ENCODE measurements at regions not wholly inside any gene's neighbourhood (a gene's known extent, or its start where the extent isn't known, plus 50 kb on each side); places are given as distances from the start of the nearest gene placed in this dataset.
"Not testable (repeated sequence)": the region's sequence is repeated elsewhere in the genome, so short reads cannot be mapped to it uniquely, and the experiment has no call there.

DNA sequence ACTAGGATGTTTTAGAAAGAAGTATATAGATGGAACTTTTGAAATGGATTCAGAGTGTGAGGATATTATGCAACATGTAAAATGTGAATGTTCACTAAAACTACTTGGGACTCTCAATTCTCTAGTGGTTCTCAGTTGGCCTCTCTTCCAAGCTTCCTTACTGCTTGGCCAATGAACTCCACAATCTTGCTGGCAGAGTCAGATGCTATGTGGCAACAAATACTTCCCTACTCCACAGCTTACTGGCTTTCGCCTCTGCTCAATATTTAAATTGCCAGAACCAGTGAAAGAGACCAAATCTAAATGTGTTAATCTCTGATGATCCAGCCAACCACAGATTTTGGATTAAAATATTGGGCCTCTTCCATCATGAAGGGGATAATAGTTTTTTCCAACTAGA is 138.4 kb downstream of the HTR1B start:
- no peak for DNase-seq (ENCODE audit: low spot score)

DNA sequence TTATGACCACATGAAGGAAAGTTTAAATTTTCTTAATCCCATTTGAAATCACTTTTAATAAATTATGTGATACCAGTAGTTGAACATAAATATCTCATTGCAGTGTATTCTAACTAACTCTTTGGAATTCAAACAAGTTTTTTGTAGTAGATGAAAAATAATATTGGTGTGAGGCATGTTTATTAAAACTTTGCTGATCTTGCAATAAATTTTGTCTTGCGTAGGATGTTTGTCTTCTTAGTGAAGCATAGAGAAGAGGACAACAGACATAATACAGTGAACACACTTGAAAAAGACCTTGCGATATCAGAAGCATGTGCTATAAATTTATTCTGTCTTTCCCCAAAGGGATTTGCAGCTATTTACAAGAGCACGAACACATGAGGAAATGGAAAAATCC is 140.7 kb downstream of the HTR1B start:
- no peak for DNase-seq (ENCODE audit: low spot score)

DNA sequence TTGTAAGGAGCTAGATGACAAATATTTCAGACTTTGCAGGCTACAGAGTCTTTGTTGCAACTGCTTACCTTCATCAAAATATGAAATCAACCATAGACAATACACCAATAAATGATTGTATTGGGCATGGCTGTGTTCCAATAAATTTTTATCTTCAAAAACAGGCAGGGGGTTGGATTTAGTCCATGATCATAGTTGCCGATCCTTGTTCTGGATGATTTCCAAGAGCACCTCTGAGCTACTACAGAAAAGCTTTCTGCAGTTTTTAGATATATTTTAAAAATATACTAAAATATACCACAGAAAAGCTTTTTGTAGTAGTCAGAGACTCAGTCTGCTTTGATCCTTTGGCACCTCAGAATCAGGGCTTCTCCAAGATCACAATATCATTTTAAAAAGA is 145.0 kb downstream of the HTR1B start:
- no peak for DNase-seq (ENCODE audit: low spot score)

DNA sequence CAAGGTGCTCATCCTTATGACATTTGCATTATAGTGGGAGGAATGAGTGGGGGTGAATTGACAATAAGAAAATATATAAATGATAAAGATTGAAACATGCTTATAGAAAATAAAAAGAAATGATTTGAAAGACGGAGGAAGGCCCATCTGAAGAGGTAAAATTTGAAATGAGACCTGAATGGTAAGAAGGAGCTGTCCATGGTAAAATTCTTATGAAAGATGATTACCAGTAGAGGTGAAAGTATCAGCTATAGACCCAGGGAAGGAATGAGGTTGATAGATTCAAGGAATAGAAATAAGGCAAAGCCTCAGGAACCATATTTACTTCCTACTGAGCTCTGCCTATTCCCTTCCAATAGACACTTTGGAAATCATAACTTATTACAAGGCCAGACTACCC is 149.7 kb downstream of the HTR1B start:
- DNase-seq (ENCODE audit: low spot score), result no peak

DNA sequence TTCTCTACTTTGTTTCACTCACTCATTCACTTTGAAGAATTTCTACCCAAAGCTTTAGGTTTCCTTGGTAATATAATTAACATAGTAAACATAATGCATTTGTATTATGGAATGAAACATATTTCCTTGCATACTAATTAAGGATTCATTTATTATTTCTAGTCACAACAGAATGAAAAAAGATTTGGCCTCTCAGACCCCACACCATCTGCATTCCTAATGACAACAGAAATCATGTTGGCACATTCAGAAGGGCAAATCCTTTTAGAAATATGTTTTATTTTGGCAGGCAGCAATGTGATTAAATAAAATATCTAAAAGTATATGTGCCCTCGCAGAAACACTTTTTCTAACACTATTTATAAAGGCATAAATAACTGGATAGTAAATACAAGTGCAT is 163.4 kb downstream of the HTR1B start:
- no peak for DNase-seq (ENCODE audit: low spot score)

DNA sequence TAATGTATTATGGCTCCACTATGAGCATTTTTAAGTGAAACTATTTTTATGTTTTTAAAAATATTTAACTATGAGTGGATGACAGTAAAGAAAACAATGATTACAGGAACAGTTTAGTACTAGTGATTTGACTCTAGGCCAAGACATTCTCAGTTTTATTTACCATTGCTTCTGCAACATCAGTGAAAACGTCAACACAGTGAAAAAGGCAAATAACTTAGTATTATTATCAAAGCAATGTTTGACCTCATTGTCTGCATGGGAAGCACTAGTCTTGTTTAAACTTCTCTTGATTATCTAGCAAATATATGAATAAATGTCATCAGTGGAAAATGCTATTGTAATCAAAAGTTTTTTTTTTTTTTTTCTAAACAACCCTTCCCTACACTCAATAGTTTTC is 165.0 kb downstream of the HTR1B start:
- DNase-seq (ENCODE audit: low spot score), result no peak

DNA sequence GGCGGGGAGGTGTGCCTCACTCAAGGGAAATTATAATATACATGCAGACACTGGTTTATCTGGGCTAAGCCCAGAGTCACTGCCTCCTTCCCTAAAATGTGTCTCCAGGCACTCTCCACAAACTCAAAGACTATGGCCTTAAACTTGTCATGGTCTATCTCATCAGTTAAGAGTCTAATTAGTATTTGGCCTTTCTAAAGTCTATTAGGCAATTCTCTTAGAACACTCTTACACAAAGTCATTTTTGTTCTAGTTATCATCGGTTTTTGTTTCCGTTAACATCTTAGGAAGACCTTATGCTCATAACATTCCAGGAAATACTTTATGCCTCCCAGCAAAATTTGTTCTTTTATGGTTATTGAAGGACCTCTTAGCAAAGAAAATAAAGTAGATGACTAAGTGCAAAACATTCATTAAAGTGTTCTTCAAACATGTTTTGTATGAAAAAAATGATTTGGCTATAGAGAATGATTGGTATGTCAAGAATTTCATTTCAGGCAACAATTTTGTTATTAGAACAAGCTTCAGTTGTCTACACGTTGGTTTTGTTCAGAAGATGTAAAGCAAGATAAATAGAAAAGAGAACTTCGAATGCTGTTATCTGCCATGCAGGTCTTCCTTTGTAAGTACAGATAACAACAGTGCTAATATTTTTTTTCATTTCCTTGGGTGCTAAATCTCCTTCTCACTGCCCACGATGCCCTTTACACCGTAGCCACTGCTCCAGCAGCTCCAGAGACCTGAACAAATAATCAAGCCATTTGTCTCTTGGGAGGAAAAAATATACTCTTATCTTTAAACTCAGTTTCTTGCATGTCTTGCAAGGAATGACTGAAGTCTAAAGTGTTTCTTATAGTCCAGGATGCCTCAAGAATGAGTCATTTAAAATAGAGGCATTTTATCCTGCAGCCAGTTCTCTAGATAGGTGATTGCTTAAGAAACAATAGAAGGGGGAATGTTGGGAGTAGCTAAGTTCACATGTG is 170.4 kb downstream of the HTR1B start:
- peak; percentile 25 for DNase-seq (ENCODE audit: low spot score)

DNA sequence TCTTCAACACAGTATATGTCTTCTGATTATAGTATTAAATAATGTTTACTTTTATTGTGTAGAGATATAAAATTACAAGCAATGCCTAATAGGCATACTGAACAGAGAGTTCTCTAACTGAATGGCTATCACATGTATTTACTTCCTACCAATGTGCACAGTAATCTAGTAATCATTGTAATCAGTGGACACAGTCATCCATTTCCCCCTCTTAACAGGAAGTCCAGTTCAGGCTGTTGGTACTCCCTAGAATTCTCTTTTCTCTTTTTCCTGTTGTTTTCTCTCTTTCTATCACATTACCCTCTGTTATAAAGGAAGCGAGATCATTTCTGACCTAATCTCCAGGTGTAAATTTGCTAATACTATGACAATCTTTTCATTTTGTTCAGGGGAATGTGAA is 172.5 kb downstream of the HTR1B start:
- no peak for DNase-seq (ENCODE audit: low spot score)

DNA sequence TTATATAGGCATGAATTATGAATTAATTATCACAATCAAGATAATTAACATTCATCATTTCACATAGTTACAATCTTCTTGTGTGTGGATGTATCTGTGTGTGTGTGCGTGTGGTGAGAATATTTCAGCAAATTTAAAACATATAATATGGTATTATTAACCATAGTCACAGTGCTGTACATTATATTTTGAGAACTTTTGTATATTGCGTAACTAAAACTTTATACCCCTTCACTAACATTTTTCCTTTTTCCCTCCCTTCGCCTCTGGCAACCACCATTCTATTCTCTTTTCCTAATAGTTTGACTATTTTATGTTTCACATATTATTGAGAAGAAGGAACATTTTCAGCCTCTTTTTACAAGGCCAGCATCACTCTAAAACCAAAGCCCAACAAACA is 176.8 kb downstream of the HTR1B start:
- DNase-seq (ENCODE audit: low spot score), result no peak

DNA sequence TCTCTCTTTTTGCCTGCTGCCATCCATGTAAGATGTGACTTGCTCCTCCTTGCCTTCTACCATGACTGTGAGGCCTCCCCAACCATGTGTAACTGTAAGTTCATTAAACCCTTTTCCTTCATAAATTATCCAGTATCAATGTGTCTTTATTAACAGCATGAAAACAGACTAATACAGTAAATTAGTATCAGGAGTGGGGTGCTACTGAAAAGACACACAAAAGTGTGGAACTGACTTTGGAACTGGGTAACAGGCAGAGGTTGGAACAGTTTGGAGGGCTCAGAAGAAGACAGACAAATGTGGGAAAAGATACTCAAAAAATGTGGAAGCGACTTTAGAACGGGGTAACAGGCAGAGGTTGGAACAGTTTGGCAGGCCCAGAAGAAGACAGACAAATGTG is 189.4 kb downstream of the HTR1B start:
- DNase-seq (ENCODE audit: low spot score), result no peak

DNA sequence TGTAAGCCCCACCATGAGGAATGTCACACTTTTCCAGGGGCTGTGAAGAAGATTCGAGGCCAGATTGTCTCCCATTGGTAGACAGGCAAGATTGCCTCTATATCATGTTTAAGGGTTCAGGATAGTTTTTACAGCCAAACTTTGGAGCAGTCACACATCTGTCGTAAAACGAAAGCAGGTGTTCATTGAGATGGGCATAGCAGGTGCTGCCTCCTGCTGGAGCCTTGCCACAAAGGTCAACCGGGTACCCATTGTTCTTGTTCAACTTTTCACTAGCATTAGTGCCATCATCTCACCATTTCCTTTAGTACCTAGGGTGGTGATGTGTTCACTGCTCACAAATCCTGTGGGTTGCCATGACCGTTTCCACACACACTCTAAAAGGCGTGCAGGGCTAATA is 198.3 kb downstream of the HTR1B start:
- DNase-seq (ENCODE audit: low spot score), result no peak

DNA sequence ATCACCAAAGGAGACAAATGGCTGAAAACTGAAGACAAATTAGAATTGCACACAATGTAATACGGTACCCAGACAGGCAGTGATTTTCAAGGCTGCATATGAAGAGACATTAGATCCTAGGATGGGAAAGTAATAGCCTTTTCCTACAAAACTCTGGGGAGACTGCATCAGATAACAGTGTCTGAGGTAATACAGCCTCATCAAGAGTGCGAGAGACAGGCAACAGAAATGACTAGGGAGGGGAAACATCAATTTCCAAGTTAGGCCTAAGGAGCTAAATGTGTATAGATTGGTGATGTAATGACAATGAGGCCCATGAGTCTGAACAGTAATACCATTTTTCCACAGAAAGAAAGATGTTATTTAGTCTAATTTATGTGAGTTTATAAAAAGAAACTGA is 200.3 kb downstream of the HTR1B start:
- no peak for DNase-seq (ENCODE audit: low spot score)

DNA sequence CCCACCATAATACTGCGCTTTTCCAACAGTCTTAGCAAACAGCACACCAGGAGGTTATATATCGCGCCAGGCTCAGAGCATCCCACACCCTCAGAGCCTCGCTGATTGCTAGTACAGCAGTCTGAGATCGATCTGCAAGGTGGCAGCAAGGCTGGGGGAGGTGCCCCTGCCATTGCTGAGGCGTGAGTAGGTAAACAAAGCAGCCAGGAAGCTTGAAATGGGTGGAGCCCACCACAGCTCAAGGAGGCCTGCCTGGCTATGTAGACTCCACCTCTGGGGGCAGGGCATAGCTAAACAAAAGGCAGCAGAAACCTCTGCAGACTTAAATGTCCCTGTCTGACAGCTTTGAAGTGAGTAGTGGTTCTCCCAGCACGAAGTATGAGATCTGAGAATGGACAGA is 211.5 kb downstream of the HTR1B start:
- not testable (repeated sequence) for DNase-seq (ENCODE audit: low spot score)

DNA sequence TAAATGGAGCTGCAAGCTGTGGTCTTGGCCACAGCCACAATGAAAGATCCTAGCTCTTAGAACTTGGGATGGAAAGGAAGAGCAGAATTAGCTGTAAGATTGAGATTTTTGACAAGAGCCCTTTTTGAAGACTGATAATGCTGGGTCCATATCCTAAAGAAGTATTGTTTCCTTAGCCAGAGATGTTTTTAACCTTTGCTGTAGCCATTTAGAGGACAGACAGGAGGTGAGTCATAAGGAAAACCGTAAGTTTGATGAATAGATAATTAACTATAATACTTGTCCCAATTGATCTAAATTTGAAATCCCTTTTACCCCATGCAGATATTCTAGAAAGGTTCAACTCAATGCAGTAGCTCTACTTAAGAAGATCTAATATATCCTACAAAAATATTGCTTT is 213.7 kb downstream of the HTR1B start:
- DNase-seq (ENCODE audit: low spot score), result no peak

DNA sequence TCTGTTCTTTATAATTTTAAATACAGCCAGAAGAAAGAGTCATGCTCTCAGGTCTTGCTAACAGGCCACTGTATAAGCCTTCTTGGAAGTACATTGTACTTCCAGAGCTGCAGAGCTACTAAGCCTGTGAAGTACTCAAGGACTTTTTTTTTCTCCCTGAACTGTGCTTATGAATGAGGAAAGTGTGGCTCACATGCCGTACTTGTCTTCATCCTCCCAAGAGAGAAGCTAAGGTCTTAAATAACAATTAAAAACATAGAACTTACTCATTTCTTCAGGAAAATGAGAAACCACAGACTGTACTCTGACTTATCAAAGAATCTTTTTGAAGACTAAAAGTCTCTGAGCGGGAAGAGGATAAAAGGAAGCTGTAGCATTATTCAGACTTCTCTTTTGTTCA is 218.3 kb downstream of the HTR1B start:
- DNase-seq (ENCODE audit: low spot score), result no peak

DNA sequence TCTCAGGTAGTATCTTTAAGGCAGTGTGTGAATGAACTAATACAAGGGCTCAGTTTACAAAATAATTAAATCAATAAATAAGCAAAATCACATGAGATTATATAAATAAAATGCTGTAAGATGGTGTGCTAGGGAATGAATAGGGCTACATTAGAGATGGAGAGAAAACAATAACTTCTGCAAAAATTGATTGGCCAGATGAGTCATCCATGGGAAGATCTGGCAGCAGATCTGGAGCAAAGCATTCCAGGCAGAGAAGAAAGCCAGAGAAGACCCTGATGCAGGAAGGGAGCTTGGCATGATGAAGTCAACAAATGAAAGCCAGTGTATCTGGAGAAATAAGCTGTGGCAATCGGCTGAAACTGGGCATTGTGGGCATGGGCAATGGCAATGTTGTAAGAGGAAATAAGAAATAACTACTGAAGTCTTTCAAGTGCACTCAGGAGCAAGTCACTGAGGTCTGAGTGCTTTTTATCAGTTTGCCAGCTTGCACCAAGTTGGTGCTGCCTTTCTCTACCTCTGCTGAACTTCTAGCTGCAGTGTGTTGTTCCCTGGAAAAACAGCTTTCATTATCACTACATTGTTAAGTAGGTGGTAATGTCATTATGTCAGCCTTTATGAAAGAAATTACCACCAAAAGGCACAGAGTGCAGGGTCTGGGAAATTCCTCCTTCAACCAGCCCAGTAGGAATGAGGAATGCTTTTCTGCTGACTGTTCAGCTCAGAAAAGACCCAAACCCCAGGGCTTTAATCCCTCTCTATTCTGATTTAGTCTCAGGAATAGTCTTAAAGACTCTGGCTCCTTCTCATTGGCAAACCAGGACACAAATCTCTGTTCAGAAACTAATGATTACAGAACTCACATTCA is 231.6 kb downstream of the HTR1B start:
- DNase-seq (ENCODE audit: low spot score), result no peak

DNA sequence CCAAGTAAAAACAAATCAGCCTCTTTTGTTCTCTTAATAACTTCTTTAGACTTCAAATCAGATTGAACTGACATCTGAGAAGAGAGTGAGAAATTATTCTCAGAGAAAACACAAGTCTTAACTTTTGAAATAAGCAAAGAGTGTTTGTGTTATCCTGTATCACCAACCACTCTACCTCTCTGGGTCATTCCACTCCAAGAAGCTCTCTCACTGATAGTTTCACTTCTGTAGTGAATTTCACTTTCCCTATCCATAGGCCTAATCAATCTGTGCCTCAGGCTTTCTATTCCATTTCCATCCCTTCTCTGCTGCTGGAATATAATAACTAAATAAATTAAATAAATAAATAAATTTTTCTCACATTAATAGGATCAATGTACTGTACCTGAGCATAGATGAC is 235.0 kb downstream of the HTR1B start:
- no peak for DNase-seq (ENCODE audit: low spot score)

DNA sequence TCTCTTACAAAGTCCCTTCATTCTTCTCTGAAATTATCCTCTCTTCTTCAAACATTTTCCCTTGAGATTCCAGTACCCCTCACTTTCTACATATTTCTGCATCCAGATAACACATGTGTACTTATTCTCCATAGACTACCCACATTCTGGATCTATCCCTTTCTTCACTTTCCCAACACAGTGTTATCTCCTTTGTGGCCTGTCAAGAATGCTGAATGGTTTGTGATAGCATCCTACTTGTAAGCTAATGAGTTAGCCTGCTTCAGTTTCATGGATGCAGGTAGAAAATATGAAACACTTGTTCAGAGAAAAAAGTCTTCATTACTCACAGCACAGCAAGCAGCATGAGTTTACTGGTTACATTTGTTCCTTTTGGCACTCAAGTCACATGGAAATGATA is 245.4 kb downstream of the HTR1B start:
- DNase-seq (ENCODE audit: low spot score), result no peak

DNA sequence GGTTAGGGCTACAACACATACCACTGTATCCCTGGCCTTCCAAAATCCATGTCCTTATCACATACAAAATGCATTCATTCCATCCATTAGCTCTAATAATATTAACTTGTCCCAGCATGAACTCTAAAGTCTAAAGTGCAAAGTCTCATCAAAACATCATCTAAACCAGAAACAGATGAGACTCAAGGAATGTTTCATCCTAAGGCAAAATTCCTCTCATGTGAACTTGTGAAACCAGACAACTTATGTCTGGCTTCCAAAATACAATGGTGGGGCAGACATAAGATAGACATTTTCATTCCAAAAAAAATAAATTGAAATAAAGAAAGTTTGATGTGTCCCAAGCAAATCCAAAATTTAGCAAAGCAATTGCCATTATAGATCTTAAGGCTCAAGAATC is 257.4 kb downstream of the HTR1B start:
- no peak for DNase-seq (ENCODE audit: low spot score)

DNA sequence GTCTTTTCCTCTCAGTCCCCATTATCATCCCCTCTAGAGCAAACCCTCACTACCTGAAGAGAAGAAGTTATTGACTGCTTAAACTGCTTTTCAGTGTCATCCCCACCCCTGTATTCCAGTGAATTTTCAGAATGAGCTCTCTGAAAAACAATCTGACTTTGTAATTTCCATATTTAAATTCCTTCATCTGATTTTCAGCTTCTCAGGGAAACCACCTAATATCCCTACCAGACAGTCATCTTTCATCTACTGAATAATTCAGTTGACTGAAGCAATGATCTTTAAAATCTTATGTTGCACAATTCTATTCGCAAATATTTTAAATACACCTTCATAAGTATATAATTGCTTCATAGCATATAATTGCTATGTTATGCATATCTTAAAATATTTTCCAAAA is 258.7 kb downstream of the HTR1B start:
- no peak for DNase-seq (ENCODE audit: low spot score)

DNA sequence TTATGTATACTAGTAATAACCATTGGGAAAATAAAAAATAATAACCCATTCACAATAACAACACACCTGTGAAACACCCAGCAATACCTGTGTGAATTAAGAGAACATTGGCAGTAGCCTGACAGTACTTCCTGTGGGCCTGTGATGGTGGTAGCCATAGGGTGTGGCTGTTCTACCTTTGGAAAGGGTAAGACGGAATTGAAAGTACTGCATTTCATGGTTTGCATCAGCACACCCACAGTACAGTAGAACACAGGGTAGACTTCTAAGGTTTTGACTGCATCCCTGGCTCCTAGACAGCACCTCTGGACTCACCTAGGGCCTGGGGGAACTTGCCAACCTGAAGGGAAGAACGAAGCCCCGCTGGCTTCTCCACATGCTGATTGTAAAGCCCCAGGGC is 279.8 kb downstream of the HTR1B start:
- DNase-seq (ENCODE audit: low spot score), result no peak

DNA sequence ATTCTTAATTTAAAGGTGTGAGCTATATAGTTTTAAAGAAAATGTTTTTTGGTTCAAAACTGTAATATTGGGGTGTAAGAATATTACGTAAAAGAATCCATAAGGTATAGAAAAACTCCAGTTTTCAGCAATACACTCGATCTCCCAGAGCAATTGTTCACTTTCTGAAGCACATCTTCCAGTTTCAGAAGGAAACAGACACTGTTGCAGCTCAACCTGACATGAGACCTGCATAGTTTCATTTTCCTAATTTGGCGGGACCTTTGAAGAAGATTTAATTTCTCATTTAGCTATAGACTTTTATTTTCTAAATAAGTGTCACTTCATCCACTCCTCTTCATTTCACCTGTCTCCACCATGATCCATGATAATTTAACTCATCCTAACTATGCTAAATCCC is 281.5 kb downstream of the HTR1B start:
- DNase-seq (ENCODE audit: low spot score), result no peak

DNA sequence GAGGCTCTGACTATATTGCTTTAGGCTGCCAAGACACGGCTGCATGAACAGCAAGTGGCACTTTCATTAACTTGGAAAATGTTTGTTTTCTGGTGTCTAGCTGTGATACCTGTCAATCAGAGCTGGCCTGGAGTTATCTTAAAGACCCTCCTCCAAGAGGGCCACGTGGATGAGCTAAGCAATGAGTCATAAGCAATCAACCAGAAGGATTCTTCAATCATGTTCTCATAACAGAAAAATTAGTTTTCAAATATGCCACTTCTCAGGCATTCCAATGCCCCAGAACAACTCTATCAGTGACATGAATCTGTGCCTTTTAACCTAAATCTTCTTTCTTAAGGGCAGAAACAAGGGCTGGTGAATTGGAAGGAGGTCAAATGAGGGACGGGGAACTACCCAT is 283.0 kb downstream of the HTR1B start:
- no peak for DNase-seq (ENCODE audit: low spot score)

Measured in H4 (cell line).